ENCODE measurements at regions not wholly inside any gene's neighbourhood (a gene's known extent, or its start where the extent isn't known, plus 50 kb on each side); places are given as distances from the start of the nearest gene placed in this dataset.

GRCh38 chr5:58275516-58275915 is 184.4 kb downstream of the PLK2 start:
- TF ChIP-seq CTCF (conservative IDR thresholded peaks at IDR 0.05; ENCODE audit: low read depth, low read length) (no peak), EZH2phosphoT487 (IDR thresholded peaks at IDR 0.05; ENCODE audit: borderline replicate concordance, low read length) (no peak)

Data from PC-3 (cell line).